ENCODE measurements at regions not wholly inside any gene's neighbourhood (a gene's known extent, or its start where the extent isn't known, plus 50 kb on each side); places are given as distances from the start of the nearest gene placed in this dataset.

- TF ChIP-seq, protein P1, sequence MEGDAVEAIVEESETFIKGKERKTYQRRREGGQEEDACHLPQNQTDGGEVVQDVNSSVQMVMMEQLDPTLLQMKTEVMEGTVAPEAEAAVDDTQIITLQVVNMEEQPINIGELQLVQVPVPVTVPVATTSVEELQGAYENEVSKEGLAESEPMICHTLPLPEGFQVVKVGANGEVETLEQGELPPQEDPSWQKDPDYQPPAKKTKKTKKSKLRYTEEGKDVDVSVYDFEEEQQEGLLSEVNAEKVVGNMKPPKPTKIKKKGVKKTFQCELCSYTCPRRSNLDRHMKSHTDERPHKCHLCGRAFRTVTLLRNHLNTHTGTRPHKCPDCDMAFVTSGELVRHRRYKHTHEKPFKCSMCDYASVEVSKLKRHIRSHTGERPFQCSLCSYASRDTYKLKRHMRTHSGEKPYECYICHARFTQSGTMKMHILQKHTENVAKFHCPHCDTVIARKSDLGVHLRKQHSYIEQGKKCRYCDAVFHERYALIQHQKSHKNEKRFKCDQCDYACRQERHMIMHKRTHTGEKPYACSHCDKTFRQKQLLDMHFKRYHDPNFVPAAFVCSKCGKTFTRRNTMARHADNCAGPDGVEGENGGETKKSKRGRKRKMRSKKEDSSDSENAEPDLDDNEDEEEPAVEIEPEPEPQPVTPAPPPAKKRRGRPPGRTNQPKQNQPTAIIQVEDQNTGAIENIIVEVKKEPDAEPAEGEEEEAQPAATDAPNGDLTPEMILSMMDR (IDR thresholded peaks at IDR 0.05) = no peak
- TF ChIP-seq EZH2 (IDR thresholded peaks at IDR 0.05; ENCODE audit: borderline replicate concordance, insufficient read depth, low read depth, low read length, poor library complexity, severe bottlenecking) = no peak
Observed at GRCh38 chr11:93935826-93936225, 85.3 kb upstream of the HEPHL1 start.

All from B cell (primary cell).